GM23338 (cell line): ENCODE measurements at regions not wholly inside any gene's neighbourhood (a gene's known extent, or its start where the extent isn't known, plus 50 kb on each side); places are given as distances from the start of the nearest gene placed in this dataset.
A peak's percentile ranks its signal among the peaks of the same experiment; 100 is the strongest.

ENCODE experiments used
- ATAC-seq: fragments of 200-7000 bp; cut with Tn5 transposase; 3 replicates; pipeline ENCODE4 v1.9.1; 2020
- DNase-seq: peaks from one replicate; pipeline ENCODE4 v3.0.0-alpha.2; 2015; ENCODE audit warnings: low spot score
- H2AFZ ChIP-seq: fragments of 200-600 bp; sonication (generic); 2 replicates; pipeline ENCODE4 v1.8.0; 2016; ENCODE audit warnings: antibody characterized with exemption, mild to moderate bottlenecking, moderate library complexity
- H3F3A ChIP-seq: fragments of 200-600 bp; sonication (generic); replicated peaks from 2 replicates; pipeline ENCODE4 v1.8.0; 2017; ENCODE audit warnings: antibody characterized with exemption, mixed run types, low read depth
- H3K27ac ChIP-seq: fragments of 200-600 bp; sonication (generic); 2 replicates; pipeline ENCODE4 v1.6.1; 2016; ENCODE audit warnings: low read depth
- H3K27me3 ChIP-seq: fragments of 200-600 bp; sonication (generic); 2 replicates; pipeline ENCODE4 v1.8.0; 2016; ENCODE audit warnings: mild to moderate bottlenecking, mixed run types, moderate library complexity; ENCODE audit not compliant: insufficient read depth
- H3K36me3 ChIP-seq: fragments of 200-600 bp; sonication (generic); 2 replicates; pipeline ENCODE4 v1.8.0; 2016; ENCODE audit warnings: mild to moderate bottlenecking; ENCODE audit not compliant: insufficient read depth
- H3K4me1 ChIP-seq: fragments of 200-600 bp; sonication (generic); 2 replicates; pipeline ENCODE4 v1.8.0; 2016; ENCODE audit warnings: mild to moderate bottlenecking, moderate library complexity; ENCODE audit not compliant: insufficient read depth
- H3K4me2 ChIP-seq: fragments of 200-600 bp; sonication (generic); 2 replicates; pipeline ENCODE4 v1.7.1; 2017; ENCODE audit warnings: mixed run types
- H3K4me3 ChIP-seq: fragments of 200-600 bp; sonication (generic); 2 replicates; pipeline ENCODE4 v1.6.1; 2016; ENCODE audit warnings: mixed run types
- H3K79me2 ChIP-seq: fragments of 200-600 bp; sonication (generic); replicated peaks from 2 replicates; pipeline ENCODE4 v1.8.0; 2017; ENCODE audit warnings: mild to moderate bottlenecking; ENCODE audit not compliant: insufficient read depth
- H3K9me2 ChIP-seq: fragments of 200-600 bp; sonication (generic); 2 replicates; pipeline ENCODE4 v1.8.0; 2017; ENCODE audit not compliant: insufficient read depth
- H4K20me1 ChIP-seq: fragments of 200-600 bp; sonication (generic); replicated peaks from 2 replicates; pipeline ENCODE4 v1.8.0; 2017; ENCODE audit warnings: mild to moderate bottlenecking; ENCODE audit not compliant: insufficient read depth
- H3K27ac Mint-ChIP-seq: 2 replicates; pipeline ENCODE4 v1.8.0; 2020; ENCODE audit warnings: inconsistent platforms, mild to moderate bottlenecking, moderate library complexity, mixed read lengths
- H3K27me3 Mint-ChIP-seq: 3 replicates; pipeline ENCODE4 v1.8.0; 2022; ENCODE audit warnings: low read depth, mild to moderate bottlenecking, moderate library complexity, mixed read lengths, inconsistent platforms; ENCODE audit not compliant: insufficient read depth, poor library complexity
- H3K36me3 Mint-ChIP-seq: 3 replicates; pipeline ENCODE4 v1.8.0; 2021; ENCODE audit warnings: low read depth, mild to moderate bottlenecking, inconsistent platforms, moderate library complexity, mixed read lengths
- H3K4me1 Mint-ChIP-seq: 3 replicates; pipeline ENCODE4 v1.8.0; 2020; ENCODE audit warnings: mild to moderate bottlenecking, inconsistent platforms, mixed read lengths
- H3K4me3 Mint-ChIP-seq: 3 replicates; pipeline ENCODE4 v1.8.0; 2021; ENCODE audit warnings: moderate library complexity, mild to moderate bottlenecking, inconsistent platforms, mixed read lengths
- H3K9me3 Mint-ChIP-seq: 3 replicates; pipeline ENCODE4 v1.8.0; 2020; ENCODE audit warnings: moderate library complexity, mild to moderate bottlenecking, inconsistent platforms, mixed read lengths
- CREB1 ChIP-seq: fragments of 250-450 bp; sonication (Bioruptor Pico); IDR thresholded peaks from 2 replicates; pipeline ENCODE4 v1.5.0; 2020; ENCODE audit warnings: low read depth, mild to moderate bottlenecking, moderate library complexity
- NANOG ChIP-seq: IDR thresholded peaks from 2 replicates; pipeline ENCODE4 v1.6.1; 2016; ENCODE audit warnings: antibody characterized with exemption, borderline replicate concordance
- POLR2AphosphoS5 ChIP-seq: IDR thresholded peaks from 2 replicates; pipeline ENCODE4 v1.6.1; 2016; ENCODE audit warnings: antibody characterized with exemption, low read depth
- STAT1 ChIP-seq: IDR thresholded peaks from one replicate; pipeline ENCODE4 v1.6.1; 2016; ENCODE audit warnings: antibody characterized with exemption; ENCODE audit not compliant: unreplicated experiment
- ZNF331 ChIP-seq: fragments of 250-450 bp; sonication (Bioruptor Pico); IDR thresholded peaks from 2 replicates; pipeline ENCODE4 v1.5.0; 2020; ENCODE audit warnings: low read depth, mild to moderate bottlenecking, moderate library complexity
- TF ChIP-seq, protein P1 (sequence below): fragments of 250-450 bp; sonication (Bioruptor Pico); IDR thresholded peaks from 2 replicates; pipeline ENCODE4 v1.5.0; 2020; ENCODE audit warnings: mild to moderate bottlenecking, moderate library complexity

GRCh38 chr11:8329847-8330361, 66.2 kb upstream of the LMO1 start:
- Mint-ChIP-seq H3K4me3 (no peak overlapping the region), H3K27me3 (peaks cover 14% of the 10 kb centered on the region), H3K36me3 (no peaks in the 10 kb centered on the region), H3K27ac (no peak overlapping the region), H3K9me3 (no peaks in the 10 kb centered on the region; the same call in 2 of the 3 replicates), H3K4me1 (peaks cover 47% of the 10 kb centered on the region)
- no peak overlapping the region for H3K4me3 ChIP-seq
- no peaks in the 10 kb centered on the region for H3K9me2 ChIP-seq
- H3K27me3 ChIP-seq, result no peaks in the 10 kb centered on the region
- no peak overlapping the region for H2AFZ ChIP-seq
- H3F3A ChIP-seq, result no peaks in the 10 kb centered on the region
- peaks cover 30% of the 10 kb centered on the region; the same call in 1 of the 2 replicates for H3K4me1 ChIP-seq
- 0 out of 2 replicates have a peak overlapping the region, but pooled peaks have one; percentile 38 for H3K4me2 ChIP-seq
- peak; percentile 3; the same call in 1 of the 3 replicates for ATAC-seq
- no peak overlapping the region for H3K27ac ChIP-seq
- peak; percentile 46 for DNase-seq
- H3K36me3 ChIP-seq, result no peaks in the 10 kb centered on the region
- H4K20me1 ChIP-seq, result no peaks in the 10 kb centered on the region
- no peak for TF ChIP-seq CREB1 (CRISPR knock-in tag)
- TF ChIP-seq, protein P1, sequence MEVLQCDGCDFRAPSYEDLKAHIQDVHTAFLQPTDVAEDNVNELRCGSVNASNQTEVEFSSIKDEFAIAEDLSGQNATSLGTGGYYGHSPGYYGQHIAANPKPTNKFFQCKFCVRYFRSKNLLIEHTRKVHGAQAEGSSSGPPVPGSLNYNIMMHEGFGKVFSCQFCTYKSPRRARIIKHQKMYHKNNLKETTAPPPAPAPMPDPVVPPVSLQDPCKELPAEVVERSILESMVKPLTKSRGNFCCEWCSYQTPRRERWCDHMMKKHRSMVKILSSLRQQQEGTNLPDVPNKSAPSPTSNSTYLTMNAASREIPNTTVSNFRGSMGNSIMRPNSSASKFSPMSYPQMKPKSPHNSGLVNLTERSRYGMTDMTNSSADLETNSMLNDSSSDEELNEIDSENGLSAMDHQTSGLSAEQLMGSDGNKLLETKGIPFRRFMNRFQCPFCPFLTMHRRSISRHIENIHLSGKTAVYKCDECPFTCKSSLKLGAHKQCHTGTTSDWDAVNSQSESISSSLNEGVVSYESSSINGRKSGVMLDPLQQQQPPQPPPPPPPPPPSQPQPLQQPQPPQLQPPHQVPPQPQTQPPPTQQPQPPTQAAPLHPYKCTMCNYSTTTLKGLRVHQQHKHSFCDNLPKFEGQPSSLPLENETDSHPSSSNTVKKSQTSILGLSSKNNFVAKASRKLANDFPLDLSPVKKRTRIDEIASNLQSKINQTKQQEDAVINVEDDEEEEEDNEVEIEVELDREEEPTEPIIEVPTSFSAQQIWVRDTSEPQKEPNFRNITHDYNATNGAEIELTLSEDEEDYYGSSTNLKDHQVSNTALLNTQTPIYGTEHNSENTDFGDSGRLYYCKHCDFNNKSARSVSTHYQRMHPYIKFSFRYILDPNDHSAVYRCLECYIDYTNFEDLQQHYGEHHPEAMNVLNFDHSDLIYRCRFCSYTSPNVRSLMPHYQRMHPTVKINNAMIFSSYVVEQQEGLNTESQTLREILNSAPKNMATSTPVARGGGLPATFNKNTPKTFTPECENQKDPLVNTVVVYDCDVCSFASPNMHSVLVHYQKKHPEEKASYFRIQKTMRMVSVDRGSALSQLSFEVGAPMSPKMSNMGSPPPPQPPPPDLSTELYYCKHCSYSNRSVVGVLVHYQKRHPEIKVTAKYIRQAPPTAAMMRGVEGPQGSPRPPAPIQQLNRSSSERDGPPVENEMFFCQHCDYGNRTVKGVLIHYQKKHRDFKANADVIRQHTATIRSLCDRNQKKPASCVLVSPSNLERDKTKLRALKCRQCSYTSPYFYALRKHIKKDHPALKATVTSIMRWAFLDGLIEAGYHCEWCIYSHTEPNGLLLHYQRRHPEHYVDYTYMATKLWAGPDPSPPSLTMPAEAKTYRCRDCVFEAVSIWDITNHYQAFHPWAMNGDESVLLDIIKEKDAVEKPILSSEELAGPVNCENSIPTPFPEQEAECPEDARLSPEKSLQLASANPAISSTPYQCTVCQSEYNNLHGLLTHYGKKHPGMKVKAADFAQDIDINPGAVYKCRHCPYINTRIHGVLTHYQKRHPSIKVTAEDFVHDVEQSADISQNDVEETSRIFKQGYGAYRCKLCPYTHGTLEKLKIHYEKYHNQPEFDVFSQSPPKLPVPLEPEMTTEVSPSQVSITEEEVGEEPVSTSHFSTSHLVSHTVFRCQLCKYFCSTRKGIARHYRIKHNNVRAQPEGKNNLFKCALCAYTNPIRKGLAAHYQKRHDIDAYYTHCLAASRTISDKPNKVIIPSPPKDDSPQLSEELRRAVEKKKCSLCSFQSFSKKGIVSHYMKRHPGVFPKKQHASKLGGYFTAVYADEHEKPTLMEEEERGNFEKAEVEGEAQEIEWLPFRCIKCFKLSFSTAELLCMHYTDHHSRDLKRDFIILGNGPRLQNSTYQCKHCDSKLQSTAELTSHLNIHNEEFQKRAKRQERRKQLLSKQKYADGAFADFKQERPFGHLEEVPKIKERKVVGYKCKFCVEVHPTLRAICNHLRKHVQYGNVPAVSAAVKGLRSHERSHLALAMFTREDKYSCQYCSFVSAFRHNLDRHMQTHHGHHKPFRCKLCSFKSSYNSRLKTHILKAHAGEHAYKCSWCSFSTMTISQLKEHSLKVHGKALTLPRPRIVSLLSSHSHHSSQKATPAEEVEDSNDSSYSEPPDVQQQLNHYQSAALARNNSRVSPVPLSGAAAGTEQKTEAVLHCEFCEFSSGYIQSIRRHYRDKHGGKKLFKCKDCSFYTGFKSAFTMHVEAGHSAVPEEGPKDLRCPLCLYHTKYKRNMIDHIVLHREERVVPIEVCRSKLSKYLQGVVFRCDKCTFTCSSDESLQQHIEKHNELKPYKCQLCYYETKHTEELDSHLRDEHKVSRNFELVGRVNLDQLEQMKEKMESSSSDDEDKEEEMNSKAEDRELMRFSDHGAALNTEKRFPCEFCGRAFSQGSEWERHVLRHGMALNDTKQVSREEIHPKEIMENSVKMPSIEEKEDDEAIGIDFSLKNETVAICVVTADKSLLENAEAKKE (CRISPR knock-in tag), result no peak
- no peak for TF ChIP-seq POLR2AphosphoS5
- no peak for TF ChIP-seq NANOG
- H3K79me2 ChIP-seq, result no peaks in the 10 kb centered on the region

GRCh38 chr11:8329336-8329735, 65.7 kb upstream of the LMO1 start:
- no peak overlapping the region; the same call in 1 of the 2 replicates for H3K4me3 ChIP-seq
- ATAC-seq (no peak), DNase-seq (no peak)
- no peaks in the 10 kb centered on the region for H3K79me2 ChIP-seq
- peaks cover 47% of the 10 kb centered on the region for H3K4me1 Mint-ChIP-seq
- no peaks in the 10 kb centered on the region for H3K9me2 ChIP-seq
- H3K9me3 Mint-ChIP-seq, result no peaks in the 10 kb centered on the region
- H3K27me3 Mint-ChIP-seq, result peaks cover 12% of the 10 kb centered on the region
- no peaks in the 10 kb centered on the region for H3F3A ChIP-seq
- peak overlapping the region; percentile 93; the same call in 1 of the 2 replicates for H2AFZ ChIP-seq
- no peaks in the 10 kb centered on the region for H3K27me3 ChIP-seq
- H4K20me1 ChIP-seq, result no peaks in the 10 kb centered on the region
- H3K36me3 ChIP-seq, result no peaks in the 10 kb centered on the region
- H3K4me2 ChIP-seq, result peak overlapping the region; percentile 37; the same call in 1 of the 2 replicates
- H3K27ac Mint-ChIP-seq, result no peak overlapping the region
- H3K4me1 ChIP-seq, result peaks cover 30% of the 10 kb centered on the region; the same call in 1 of the 2 replicates
- no peak overlapping the region for H3K4me3 Mint-ChIP-seq
- H3K36me3 Mint-ChIP-seq, result no peaks in the 10 kb centered on the region
- no peak overlapping the region for H3K27ac ChIP-seq
- TF ChIP-seq ZNF331 (CRISPR knock-in tag) (no peak), STAT1 (no peak)
- TF ChIP-seq, protein P1 (CRISPR knock-in tag), result no peak
